ENCODE measurements at regions not wholly inside any gene's neighbourhood (a gene's known extent, or its start where the extent isn't known, plus 50 kb on each side); places are given as distances from the start of the nearest gene placed in this dataset.

DNA sequence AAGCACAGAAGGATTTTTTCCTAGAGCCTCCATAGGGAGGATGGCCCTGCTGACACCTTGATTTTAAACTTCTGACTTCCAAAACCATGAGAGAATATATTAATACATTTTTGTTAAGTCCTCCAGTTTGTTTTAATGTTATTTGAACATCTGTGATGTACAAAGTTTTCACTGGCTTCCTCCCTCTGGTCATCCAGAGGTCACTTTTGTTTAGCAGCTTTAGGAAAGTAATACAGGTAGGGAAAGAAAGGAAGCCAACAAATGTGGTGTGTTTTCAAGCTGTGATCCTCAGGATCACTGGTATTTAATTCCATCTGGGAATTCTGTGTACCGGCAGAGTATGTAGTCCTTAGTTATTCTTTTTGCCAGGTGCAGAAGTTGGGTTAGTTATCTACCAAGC, 488.8 kb upstream of the ATXN8OS start:
- Histone ChIP-seq H3K36me3 (ENCODE audit: control insufficient read depth in 2 of 2, insufficient read depth in 1 of 2, low read length in 2 of 2) (no peaks in the 10 kb centered on the region), H3K27ac (ENCODE audit: extremely low read depth, low read depth, low read length) (no peak overlapping the region), H3K9me3 (ENCODE audit: control insufficient read depth, insufficient read depth, low read depth, low read length) (no peaks in the 10 kb centered on the region), H3K4me1 (ENCODE audit: control insufficient read depth, insufficient read depth, low read length) (no peaks in the 10 kb centered on the region), H3K4me3 (ENCODE audit: low read depth, low read length) (no peak overlapping the region)
- TF ChIP-seq ZNF530 (tag by site-specific recombination; IDR thresholded peaks at IDR 0.05; ENCODE audit: low read depth) (no peak), ZXDB (tag by site-specific recombination; IDR thresholded peaks at IDR 0.05) (no peak), ZNF510 (tag by site-specific recombination; IDR thresholded peaks at IDR 0.05; ENCODE audit: insufficient replicate concordance) (no peak), ZNF843 (tag by site-specific recombination; IDR thresholded peaks at IDR 0.05) (no peak), MYNN (tag by site-specific recombination; IDR thresholded peaks at IDR 0.05; ENCODE audit: borderline replicate concordance) (no peak), GLI2 (tag by site-specific recombination; IDR thresholded peaks at IDR 0.05; ENCODE audit: borderline replicate concordance, low read depth) (no peak), ZNF174 (tag by site-specific recombination; IDR thresholded peaks at IDR 0.05) (no peak), ZBTB17 (tag by site-specific recombination; IDR thresholded peaks at IDR 0.05) (no peak), EGR2 (tag by site-specific recombination; IDR thresholded peaks at IDR 0.05; ENCODE audit: low read depth) (no peak)
- TF ChIP-seq, protein P1, sequence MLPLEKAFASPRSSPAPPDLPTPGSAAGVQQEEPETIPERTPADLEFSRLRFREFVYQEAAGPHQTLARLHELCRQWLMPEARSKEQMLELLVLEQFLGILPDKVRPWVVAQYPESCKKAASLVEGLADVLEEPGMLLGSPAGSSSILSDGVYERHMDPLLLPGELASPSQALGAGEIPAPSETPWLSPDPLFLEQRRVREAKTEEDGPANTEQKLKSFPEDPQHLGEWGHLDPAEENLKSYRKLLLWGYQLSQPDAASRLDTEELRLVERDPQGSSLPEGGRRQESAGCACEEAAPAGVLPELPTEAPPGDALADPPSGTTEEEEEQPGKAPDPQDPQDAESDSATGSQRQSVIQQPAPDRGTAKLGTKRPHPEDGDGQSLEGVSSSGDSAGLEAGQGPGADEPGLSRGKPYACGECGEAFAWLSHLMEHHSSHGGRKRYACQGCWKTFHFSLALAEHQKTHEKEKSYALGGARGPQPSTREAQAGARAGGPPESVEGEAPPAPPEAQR (tag by site-specific recombination; IDR thresholded peaks at IDR 0.05), result no peak
- CTCF ChIA-PET, result no interaction called here
- POLR2A ChIA-PET, result no interaction called here

DNA sequence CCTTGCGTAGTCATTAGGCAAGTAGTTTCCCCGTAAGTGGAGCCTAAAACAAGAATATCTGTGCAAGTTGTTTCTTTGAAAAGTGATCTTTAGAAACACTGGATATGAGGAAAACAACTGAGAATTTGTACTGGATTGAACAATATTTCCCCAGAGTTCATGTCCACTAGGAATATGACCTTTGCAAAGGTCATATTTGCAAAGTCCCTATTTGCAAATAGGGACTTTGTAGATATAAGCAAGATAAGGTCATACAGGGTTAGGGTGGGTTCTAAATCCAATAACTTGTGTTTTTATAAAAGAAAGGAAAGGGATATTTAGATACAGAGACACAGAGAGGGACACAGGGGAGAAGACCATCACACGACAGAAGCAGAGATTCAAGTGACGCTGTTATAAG, 489.2 kb upstream of the ATXN8OS start:
- ChIA-PET CTCF (no interaction called here), POLR2A (no interaction called here)
- no peak overlapping the region for H3K27ac ChIP-seq (ENCODE audit: extremely low read depth, low read depth, low read length)
- TF ChIP-seq ZNF596 (tag by site-specific recombination; IDR thresholded peaks at IDR 0.05) (no peak), ZNF510 (tag by site-specific recombination; IDR thresholded peaks at IDR 0.05; ENCODE audit: insufficient replicate concordance) (no peak), TCF7L2 (IDR thresholded peaks at IDR 0.05; ENCODE audit: borderline replicate concordance, low read depth, low read length) (no peak), ZNF48 (tag by site-specific recombination; IDR thresholded peaks at IDR 0.05) (no peak), ZNF184 (tag by site-specific recombination; IDR thresholded peaks at IDR 0.05) (no peak), ZNF645 (tag by site-specific recombination; IDR thresholded peaks at IDR 0.05) (no peak), ZNF558 (tag by site-specific recombination; IDR thresholded peaks at IDR 0.05) (no peak), ZNF518A (tag by site-specific recombination; conservative IDR thresholded peaks at IDR 0.05; ENCODE audit: low read depth) (no peak), PRDM10 (tag by site-specific recombination; IDR thresholded peaks at IDR 0.05) (no peak), ZNF843 (tag by site-specific recombination; IDR thresholded peaks at IDR 0.05) (no peak), SP2 (tag by site-specific recombination; IDR thresholded peaks at IDR 0.05) (no peak)
- no peaks in the 10 kb centered on the region for H3K36me3 ChIP-seq (ENCODE audit: control insufficient read depth in 2 of 2, insufficient read depth in 1 of 2, low read length in 2 of 2)
- no peak overlapping the region for H3K4me3 ChIP-seq (ENCODE audit: low read depth, low read length)
- no peaks in the 10 kb centered on the region for H3K9me3 ChIP-seq (ENCODE audit: control insufficient read depth, insufficient read depth, low read depth, low read length)
- H3K4me1 ChIP-seq (ENCODE audit: control insufficient read depth, insufficient read depth, low read length), result no peaks in the 10 kb centered on the region
